Keratinocyte (primary cell): ENCODE measurements at regions not wholly inside any gene's neighbourhood (a gene's known extent, or its start where the extent isn't known, plus 50 kb on each side); places are given as distances from the start of the nearest gene placed in this dataset.

Experiments
- DNase-seq: peaks from one replicate; pipeline ENCODE4 v3.0.0-alpha.2; 2011; ENCODE audit warnings: low read depth, missing footprints, low spot score
- FAIRE-seq: peaks from 2 replicates; lab custom pipeline; 2011; peaks lifted over from hg19 to GRCh38; lab: Jason Lieb, UNC
- H2AFZ ChIP-seq: 2 replicates; pipeline ENCODE4 v1.6.0; 2012; ENCODE audit warnings: low read length, control low read depth, inconsistent platforms; ENCODE audit not compliant: control insufficient read depth
- H3K27ac ChIP-seq: 2 replicates; pipeline ENCODE4 v1.5.1; 2011; ENCODE audit warnings: low read length; ENCODE audit not compliant: control insufficient read depth, insufficient read depth
- H3K27me3 ChIP-seq: 3 replicates; pipeline ENCODE4 v1.6.0; 2011; ENCODE audit warnings: low read length; ENCODE audit not compliant: control insufficient read depth, insufficient read depth; ENCODE audit errors: extremely low read depth
- H3K36me3 ChIP-seq, 2 experiments: 2 replicates in 1 of 2; 3 replicates in 1 of 2; pipeline ENCODE4 v1.5.1; 2011; ENCODE audit warnings: low read length in 2 of 2, mild to moderate bottlenecking in 1 of 2; ENCODE audit not compliant: control insufficient read depth in 2 of 2, insufficient read depth in 2 of 2; ENCODE audit errors: extremely low read depth in 1 of 2
- H3K4me1 ChIP-seq: 3 replicates; pipeline ENCODE4 v1.5.1; 2011; ENCODE audit warnings: low read length; ENCODE audit not compliant: control insufficient read depth, insufficient read depth; ENCODE audit errors: extremely low read depth
- H3K4me2 ChIP-seq: 3 replicates; pipeline ENCODE4 v1.6.0; 2011; ENCODE audit warnings: low read depth, low read length; ENCODE audit not compliant: control insufficient read depth, insufficient read depth; ENCODE audit errors: extremely low read depth
- H3K4me3 ChIP-seq, 3 experiments: fragments of 200-600 bp in 1 of 3; sonication (generic) in 1 of 3; 2 replicates in 2 of 3; 3 replicates in 1 of 3; pipeline ENCODE4 v1.5.1; 2011 to 2016; ENCODE audit warnings: low read length in 3 of 3, mild to moderate bottlenecking in 3 of 3, control low read depth in 2 of 3, inconsistent platforms in 1 of 3, low read depth in 1 of 3, mixed read lengths in 1 of 3, mixed run types in 1 of 3, moderate library complexity in 1 of 3; ENCODE audit not compliant: control insufficient read depth in 2 of 3, insufficient read depth in 2 of 3; ENCODE audit errors: extremely low read depth in 1 of 3
- H3K79me2 ChIP-seq: 2 replicates; pipeline ENCODE4 v1.6.0; 2012; ENCODE audit warnings: low read length; ENCODE audit not compliant: control insufficient read depth, insufficient read depth
- H3K9ac ChIP-seq: 3 replicates; pipeline ENCODE4 v1.6.0; 2011; ENCODE audit warnings: low read length; ENCODE audit not compliant: control insufficient read depth, insufficient read depth; ENCODE audit errors: extremely low read depth
- H3K9me1 ChIP-seq: 3 replicates; pipeline ENCODE4 v1.6.0; 2011; ENCODE audit warnings: low read length; ENCODE audit not compliant: control insufficient read depth, insufficient read depth; ENCODE audit errors: extremely low read depth
- H3K9me3 ChIP-seq: 2 replicates; pipeline ENCODE4 v1.5.1; 2012; ENCODE audit warnings: low read depth, low read length; ENCODE audit not compliant: control insufficient read depth
- H4K20me1 ChIP-seq: 3 replicates; pipeline ENCODE4 v1.6.0; 2011; ENCODE audit warnings: low read length; ENCODE audit not compliant: control insufficient read depth, insufficient read depth; ENCODE audit errors: extremely low read depth
- EZH2 ChIP-seq: IDR thresholded peaks from one replicate; pipeline ENCODE4 v1.6.1; 2012; ENCODE audit warnings: inconsistent platforms, mild to moderate bottlenecking, low read length, moderate library complexity
- dilution Hi-C: fragments of 300-500 bp; cut with MboI; formaldehyde crosslinking; loops from one replicate; pipeline ENCODE4 v1.7.0; 2020; ENCODE audit warnings: low sequenced_read_pairs; ENCODE audit not compliant: extremely low pct_ligation_motif_present
- TF ChIP-seq, protein P1 (sequence below), 3 experiments: IDR thresholded peaks in 1 of 3; conservative IDR thresholded peaks in 1 of 3; optimal IDR thresholded peaks in 1 of 3; 2 replicates in 2 of 3; 3 replicates in 1 of 3; pipeline versions ENCODE3 to v1.5.1; 2011; ENCODE audit warnings: low read length in 3 of 3, mild to moderate bottlenecking in 3 of 3, moderate library complexity in 2 of 3, control low read depth in 1 of 3, inconsistent platforms in 1 of 3; ENCODE audit not compliant: insufficient read depth in 2 of 3; ENCODE audit errors: extremely low read depth in 1 of 3

- Histone ChIP-seq H3K36me3 (no peaks in the 10 kb centered on the region), H3K4me2 (no peak overlapping the region), H3K27me3 (no peaks in the 10 kb centered on the region), H3K4me1 (no peaks in the 10 kb centered on the region), H3K4me3 (no peak overlapping the region), H3K9ac (no peak overlapping the region), H4K20me1 (no peaks in the 10 kb centered on the region), H3K79me2 (no peaks in the 10 kb centered on the region), H2AFZ (no peak overlapping the region), H3K9me1 (no peaks in the 10 kb centered on the region), H3K27ac (no peak overlapping the region), H3K9me3 (no peaks in the 10 kb centered on the region)
- FAIRE-seq (no peak), DNase-seq (no peak)
- dilution Hi-C loops, result no loop called here
- TF ChIP-seq EZH2, result no peak
- TF ChIP-seq, protein P1, sequence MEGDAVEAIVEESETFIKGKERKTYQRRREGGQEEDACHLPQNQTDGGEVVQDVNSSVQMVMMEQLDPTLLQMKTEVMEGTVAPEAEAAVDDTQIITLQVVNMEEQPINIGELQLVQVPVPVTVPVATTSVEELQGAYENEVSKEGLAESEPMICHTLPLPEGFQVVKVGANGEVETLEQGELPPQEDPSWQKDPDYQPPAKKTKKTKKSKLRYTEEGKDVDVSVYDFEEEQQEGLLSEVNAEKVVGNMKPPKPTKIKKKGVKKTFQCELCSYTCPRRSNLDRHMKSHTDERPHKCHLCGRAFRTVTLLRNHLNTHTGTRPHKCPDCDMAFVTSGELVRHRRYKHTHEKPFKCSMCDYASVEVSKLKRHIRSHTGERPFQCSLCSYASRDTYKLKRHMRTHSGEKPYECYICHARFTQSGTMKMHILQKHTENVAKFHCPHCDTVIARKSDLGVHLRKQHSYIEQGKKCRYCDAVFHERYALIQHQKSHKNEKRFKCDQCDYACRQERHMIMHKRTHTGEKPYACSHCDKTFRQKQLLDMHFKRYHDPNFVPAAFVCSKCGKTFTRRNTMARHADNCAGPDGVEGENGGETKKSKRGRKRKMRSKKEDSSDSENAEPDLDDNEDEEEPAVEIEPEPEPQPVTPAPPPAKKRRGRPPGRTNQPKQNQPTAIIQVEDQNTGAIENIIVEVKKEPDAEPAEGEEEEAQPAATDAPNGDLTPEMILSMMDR (optimal IDR thresholded peaks at IDR 0.05 in 1 of 3, IDR thresholded peaks at IDR 0.05 in 1 of 3, conservative IDR thresholded peaks at IDR 0.05 in 1 of 3; ENCODE audit: extremely low read depth in 1 of 3, insufficient read depth in 2 of 3, low read length in 3 of 3), result no peak
Observed at GRCh38 chr3:90018779-90019178, 911.4 kb downstream of the EPHA3 start.

GRCh38 chr3:90025019-90025418, 917.6 kb downstream of the EPHA3 start:
- no peaks in the 10 kb centered on the region for H3K27me3 ChIP-seq
- no peak overlapping the region for H3K9ac ChIP-seq
- H3K27ac ChIP-seq, result no peak overlapping the region
- H3K9me3 ChIP-seq, result no peaks in the 10 kb centered on the region
- no peaks in the 10 kb centered on the region for H3K4me1 ChIP-seq
- no peak for DNase-seq
- H3K79me2 ChIP-seq, result no peaks in the 10 kb centered on the region
- no peak for TF ChIP-seq EZH2
- TF ChIP-seq, protein P1 (optimal IDR thresholded peaks at IDR 0.05 in 1 of 3, IDR thresholded peaks at IDR 0.05 in 1 of 3, conservative IDR thresholded peaks at IDR 0.05 in 1 of 3; ENCODE audit: extremely low read depth in 1 of 3, insufficient read depth in 2 of 3, low read length in 3 of 3), result no peak
- dilution Hi-C loops, result no loop called here
- no peak for FAIRE-seq
- no peaks in the 10 kb centered on the region for H4K20me1 ChIP-seq
- H3K36me3 ChIP-seq, result no peaks in the 10 kb centered on the region
- no peaks in the 10 kb centered on the region for H3K9me1 ChIP-seq
- no peak overlapping the region for H3K4me3 ChIP-seq
- H3K4me2 ChIP-seq, result no peak overlapping the region
- no peak overlapping the region for H2AFZ ChIP-seq
